ENCODE measurements at regions not wholly inside any gene's neighbourhood (a gene's known extent, or its start where the extent isn't known, plus 50 kb on each side); places are given as distances from the start of the nearest gene placed in this dataset.

DNA sequence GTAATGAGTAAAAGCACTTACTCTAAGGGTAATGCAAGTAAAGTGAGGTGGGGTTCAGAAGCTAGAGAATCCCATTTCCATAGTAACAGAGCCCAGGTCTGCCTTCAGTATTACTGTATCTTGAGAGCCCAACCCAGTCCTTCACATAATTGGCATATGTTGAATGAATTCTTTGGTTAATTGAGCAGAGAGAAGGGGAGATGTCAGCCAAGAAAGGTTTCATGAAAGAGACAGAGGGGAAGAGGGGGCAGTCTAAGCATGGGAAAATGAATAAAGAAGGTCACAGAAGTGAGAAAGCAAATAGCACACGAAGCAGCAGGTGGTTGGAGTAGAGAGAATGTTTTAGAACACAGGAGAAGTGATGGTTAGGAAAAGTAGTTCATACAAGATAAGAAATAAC lies 371.1 kb downstream of the SEC23A start:
- DNase-seq (ENCODE audit: low read depth), result no peak
- TF ChIP-seq, protein P1, sequence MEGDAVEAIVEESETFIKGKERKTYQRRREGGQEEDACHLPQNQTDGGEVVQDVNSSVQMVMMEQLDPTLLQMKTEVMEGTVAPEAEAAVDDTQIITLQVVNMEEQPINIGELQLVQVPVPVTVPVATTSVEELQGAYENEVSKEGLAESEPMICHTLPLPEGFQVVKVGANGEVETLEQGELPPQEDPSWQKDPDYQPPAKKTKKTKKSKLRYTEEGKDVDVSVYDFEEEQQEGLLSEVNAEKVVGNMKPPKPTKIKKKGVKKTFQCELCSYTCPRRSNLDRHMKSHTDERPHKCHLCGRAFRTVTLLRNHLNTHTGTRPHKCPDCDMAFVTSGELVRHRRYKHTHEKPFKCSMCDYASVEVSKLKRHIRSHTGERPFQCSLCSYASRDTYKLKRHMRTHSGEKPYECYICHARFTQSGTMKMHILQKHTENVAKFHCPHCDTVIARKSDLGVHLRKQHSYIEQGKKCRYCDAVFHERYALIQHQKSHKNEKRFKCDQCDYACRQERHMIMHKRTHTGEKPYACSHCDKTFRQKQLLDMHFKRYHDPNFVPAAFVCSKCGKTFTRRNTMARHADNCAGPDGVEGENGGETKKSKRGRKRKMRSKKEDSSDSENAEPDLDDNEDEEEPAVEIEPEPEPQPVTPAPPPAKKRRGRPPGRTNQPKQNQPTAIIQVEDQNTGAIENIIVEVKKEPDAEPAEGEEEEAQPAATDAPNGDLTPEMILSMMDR (IDR thresholded peaks at IDR 0.05; ENCODE audit: insufficient read depth, low read length, poor library complexity, severe bottlenecking), result no peak
- Histone ChIP-seq H3K27me3 (ENCODE audit: control insufficient read depth, insufficient read depth, low read length) (no peaks in the 10 kb centered on the region), H3K36me3 (ENCODE audit: control insufficient read depth, insufficient read depth, low read length) (no peaks in the 10 kb centered on the region), H3K4me3 (ENCODE audit: low read depth, low read length) (no peak overlapping the region)

DNA sequence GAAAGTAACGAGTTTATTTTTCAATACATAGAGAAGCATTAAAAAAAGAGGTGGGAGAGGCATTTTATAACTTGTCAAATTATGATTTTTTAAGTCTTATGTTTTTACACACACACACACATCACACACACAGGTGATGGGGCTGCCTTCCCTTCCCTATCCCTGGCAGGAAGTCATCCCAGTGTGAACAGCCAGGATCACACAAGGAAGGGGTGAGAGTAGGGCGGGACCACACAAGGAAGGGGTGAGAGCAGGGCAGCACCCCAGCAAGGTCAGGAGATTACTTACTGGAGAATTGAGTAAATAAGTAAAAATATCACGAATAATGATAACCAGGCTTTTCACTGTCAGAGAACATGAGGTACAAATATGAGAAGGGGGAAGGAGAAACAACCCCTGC lies 372.6 kb downstream of the SEC23A start:
- no peak for DNase-seq (ENCODE audit: low read depth)
- no peaks in the 10 kb centered on the region for H3K36me3 ChIP-seq (ENCODE audit: control insufficient read depth, insufficient read depth, low read length)
- TF ChIP-seq, protein P1 (IDR thresholded peaks at IDR 0.05; ENCODE audit: insufficient read depth, low read length, poor library complexity, severe bottlenecking), result no peak

DNA sequence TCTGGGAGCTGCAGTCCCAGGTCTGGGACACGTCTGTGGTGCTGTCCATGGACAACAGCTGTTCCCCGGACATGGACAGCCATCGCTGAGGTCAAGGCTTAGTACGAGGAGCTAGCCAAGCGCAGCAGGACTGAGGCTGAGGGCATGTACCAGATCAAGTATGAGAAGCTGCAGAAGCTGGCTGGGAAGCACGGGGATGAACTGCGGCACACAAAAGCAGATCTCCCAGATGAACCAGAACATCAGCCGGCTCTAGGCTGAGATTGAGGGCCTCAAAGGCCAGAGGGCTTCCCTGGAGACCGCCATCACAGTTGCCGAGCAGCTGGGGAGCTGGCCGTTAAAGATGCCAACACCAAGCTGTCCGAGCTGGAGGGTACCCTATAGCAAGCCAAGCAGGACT lies 375.3 kb downstream of the SEC23A start:
- no peak for DNase-seq (ENCODE audit: low read depth)
- Histone ChIP-seq H3K36me3 (ENCODE audit: control insufficient read depth, insufficient read depth, low read length) (no peaks in the 10 kb centered on the region), H3K27me3 (ENCODE audit: control insufficient read depth, insufficient read depth, low read length) (no peaks in the 10 kb centered on the region), H3K4me3 (ENCODE audit: low read depth, low read length) (no peak overlapping the region)
- TF ChIP-seq, protein P1 (IDR thresholded peaks at IDR 0.05; ENCODE audit: insufficient read depth, low read length, poor library complexity, severe bottlenecking), result no peak

More for the DNA sequence above, 372.6 kb downstream of the SEC23A start:
- no peak overlapping the region for H3K4me3 ChIP-seq (ENCODE audit: low read depth, low read length)
- no peaks in the 10 kb centered on the region for H3K27me3 ChIP-seq (ENCODE audit: control insufficient read depth, insufficient read depth, low read length)

DNA sequence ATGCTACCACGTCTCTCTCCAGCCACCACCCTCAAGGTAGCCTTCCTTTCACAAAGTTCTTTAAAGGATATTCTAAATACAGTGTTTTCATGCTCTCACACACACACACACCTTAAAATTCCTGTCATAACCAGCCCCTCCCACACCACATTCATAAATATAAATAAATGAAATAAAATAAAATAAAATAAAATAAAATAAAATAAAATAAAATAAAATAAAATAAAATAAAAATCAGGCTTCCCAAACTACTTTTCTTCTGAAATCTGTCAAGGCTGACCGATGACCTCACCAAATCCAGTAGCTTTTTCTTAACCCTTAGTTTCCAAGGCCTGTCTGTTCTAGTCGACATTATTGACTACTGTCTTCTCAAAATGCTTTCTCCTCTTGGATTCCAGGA lies 378.4 kb downstream of the SEC23A start:
- TF ChIP-seq, protein P1 (IDR thresholded peaks at IDR 0.05; ENCODE audit: insufficient read depth, low read length, poor library complexity, severe bottlenecking), result no peak
- no peak for DNase-seq (ENCODE audit: low read depth)
- no peaks in the 10 kb centered on the region for H3K36me3 ChIP-seq (ENCODE audit: control insufficient read depth, insufficient read depth, low read length)
- H3K4me3 ChIP-seq (ENCODE audit: low read depth, low read length), result no peak overlapping the region
- no peaks in the 10 kb centered on the region for H3K27me3 ChIP-seq (ENCODE audit: control insufficient read depth, insufficient read depth, low read length)

DNA sequence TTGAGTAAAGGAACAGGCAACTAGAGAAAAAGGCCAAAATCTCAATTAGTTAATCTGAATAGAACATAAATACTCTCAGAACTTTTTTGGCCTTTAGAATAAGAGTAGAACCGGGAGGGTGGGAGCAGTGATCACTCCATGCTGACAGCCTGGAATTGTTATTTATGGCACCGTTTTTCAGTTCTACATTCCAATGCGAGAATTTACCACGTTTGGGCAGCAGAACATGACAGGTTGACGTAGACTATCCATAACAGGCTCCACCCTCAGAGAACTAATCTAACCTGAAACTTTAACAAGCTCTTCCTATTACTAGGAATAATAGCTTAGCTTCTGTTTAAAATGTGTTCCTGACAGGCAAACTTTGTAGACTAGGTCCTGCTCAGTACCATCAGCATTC lies 379.1 kb downstream of the SEC23A start:
- Histone ChIP-seq H3K27me3 (ENCODE audit: control insufficient read depth, insufficient read depth, low read length) (no peaks in the 10 kb centered on the region), H3K36me3 (ENCODE audit: control insufficient read depth, insufficient read depth, low read length) (no peaks in the 10 kb centered on the region), H3K4me3 (ENCODE audit: low read depth, low read length) (no peak overlapping the region)
- no peak for DNase-seq (ENCODE audit: low read depth)
- TF ChIP-seq, protein P1 (IDR thresholded peaks at IDR 0.05; ENCODE audit: insufficient read depth, low read length, poor library complexity, severe bottlenecking), result no peak

DNA sequence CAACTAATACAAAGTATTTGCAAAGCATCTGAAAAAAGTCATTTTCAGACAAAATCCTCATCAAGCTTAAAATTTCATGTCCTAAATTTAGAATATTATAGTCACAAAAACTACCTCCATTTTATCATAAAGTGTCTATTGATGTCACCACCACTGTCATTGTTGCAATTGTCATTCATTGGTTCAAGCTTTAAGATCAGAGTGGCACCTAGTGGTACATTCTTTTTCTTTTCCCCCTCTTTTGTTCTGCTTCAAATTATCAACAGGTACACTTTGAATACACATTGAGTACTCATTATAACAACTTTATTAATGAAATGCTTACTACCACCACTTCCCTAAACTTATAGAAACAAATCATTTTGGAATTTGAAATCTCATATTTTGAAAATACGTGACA lies 379.8 kb downstream of the SEC23A start:
- TF ChIP-seq, protein P1 (IDR thresholded peaks at IDR 0.05; ENCODE audit: insufficient read depth, low read length, poor library complexity, severe bottlenecking), result no peak
- no peak for DNase-seq (ENCODE audit: low read depth)
- no peaks in the 10 kb centered on the region for H3K27me3 ChIP-seq (ENCODE audit: control insufficient read depth, insufficient read depth, low read length)
- H3K36me3 ChIP-seq (ENCODE audit: control insufficient read depth, insufficient read depth, low read length), result no peaks in the 10 kb centered on the region
- H3K4me3 ChIP-seq (ENCODE audit: low read depth, low read length), result no peak overlapping the region

Data from kidney epithelial cell (primary cell).